SK-N-MC (cell line): ENCODE measurements at regions not wholly inside any gene's neighbourhood (a gene's known extent, or its start where the extent isn't known, plus 50 kb on each side); places are given as distances from the start of the nearest gene placed in this dataset.

ENCODE experiments used
- EZH2 ChIP-seq: fragments of 200-600 bp; sonication (generic); IDR thresholded peaks from one replicate; pipeline ENCODE4 v1.6.1; 2017; ENCODE audit warnings: antibody characterized with exemption
- POLR2AphosphoS5 ChIP-seq: IDR thresholded peaks from 2 replicates; pipeline ENCODE4 v1.6.1; 2012; ENCODE audit warnings: mild to moderate bottlenecking, low read depth, low read length, borderline replicate concordance

DNA sequence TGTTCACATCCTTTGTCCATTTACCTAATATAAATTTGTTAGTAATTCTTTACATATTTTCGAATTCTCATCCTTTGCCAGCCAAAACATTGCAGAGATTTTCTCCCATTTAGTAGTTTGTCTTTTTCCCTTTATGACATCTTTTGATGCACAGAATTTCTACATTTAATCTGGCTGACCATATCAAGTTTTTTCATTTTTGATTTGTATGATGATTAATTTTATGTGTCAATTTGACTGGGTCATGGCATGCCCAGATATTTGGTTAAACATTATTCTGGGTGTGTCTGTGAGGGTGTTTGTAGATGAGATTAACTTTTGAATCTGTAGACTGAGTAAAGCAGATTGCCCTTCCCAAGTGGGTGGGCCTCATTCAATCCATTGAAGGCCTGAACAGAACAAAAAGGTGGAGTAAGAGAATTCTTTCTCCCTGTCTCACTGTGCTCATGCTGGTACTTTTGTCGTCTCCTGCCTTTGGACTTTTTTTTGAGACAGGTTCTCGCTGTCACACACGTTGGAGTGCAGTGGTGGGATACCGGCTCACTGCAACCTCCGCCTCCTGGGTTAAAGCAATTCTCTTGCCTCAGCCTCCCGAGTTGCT is 72.1 kb upstream of the EPB41L1 start:
- TF ChIP-seq EZH2, result no peak
- no peak for TF ChIP-seq POLR2AphosphoS5
